ENCODE measurements at regions not wholly inside any gene's neighbourhood (a gene's known extent, or its start where the extent isn't known, plus 50 kb on each side); places are given as distances from the start of the nearest gene placed in this dataset.

DNA sequence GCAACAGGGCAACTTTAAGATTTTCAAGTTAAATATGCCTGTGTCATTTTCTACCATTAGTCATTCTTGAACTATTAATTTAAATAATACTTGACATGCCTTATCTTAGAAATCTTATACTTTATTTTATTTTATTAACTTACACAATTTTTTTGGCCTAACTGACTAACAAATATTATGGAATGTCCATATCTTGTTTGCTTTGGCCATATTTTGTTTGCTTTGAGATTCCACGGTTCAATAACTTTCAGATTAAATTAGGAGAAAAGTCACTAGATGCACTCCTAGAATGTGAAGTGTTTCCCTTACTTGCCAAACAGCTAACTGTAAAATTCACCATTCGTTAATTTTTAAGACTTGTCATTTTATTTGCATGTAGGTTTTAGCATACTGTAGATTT is 684.0 kb upstream of the MANEA start:
- no TSS peak for BruUV-seq (replicated peaks)
- Histone ChIP-seq H3K4me1 (ENCODE audit: control insufficient read depth in 1 of 2, insufficient read depth in 2 of 2, low read length in 2 of 2) (no peaks in the 10 kb centered on the region), H3K27ac (ENCODE audit: low read depth, low read length) (no peak overlapping the region), H3K79me2 (ENCODE audit: insufficient read depth, low read length) (no peaks in the 10 kb centered on the region), H3K27me3 (ENCODE audit: insufficient read depth, low read length) (no peaks in the 10 kb centered on the region), H3K36me3 (ENCODE audit: control insufficient read depth in 1 of 2, insufficient read depth in 2 of 2, low read length in 2 of 2) (no peaks in the 10 kb centered on the region), H3K4me2 (ENCODE audit: low read length) (no peak overlapping the region), H3K9me2 (ENCODE audit: insufficient read depth) (no peaks in the 10 kb centered on the region), H3K9me3 (ENCODE audit: control insufficient read depth in 1 of 2, insufficient read depth in 1 of 2, low read depth in 1 of 2, low read length in 2 of 2) (peaks cover 0 to 3% of the 10 kb centered on the region in 2 experiments; a peak in 1 of 4 replicates), H3K9ac (ENCODE audit: low read length) (no peak overlapping the region), H4K20me1 (ENCODE audit: insufficient read depth) (no peaks in the 10 kb centered on the region), H2AFZ (ENCODE audit: low read depth, low read length, poor library complexity, severe bottlenecking) (no peak overlapping the region), H3K4me3 (replicated peaks in 1 of 2; ENCODE audit: low read depth in 1 of 2, low read length in 2 of 2) (no peak overlapping the region)
- DNase-seq (ENCODE audit: low read depth, low spot score) (no peak), ATAC-seq (no peak)
- ChIA-PET RAD21 (ENCODE audit: low non-redundant PET in 1 of 2, low total read pairs in 2 of 2, uncharacterized antibody in 2 of 2, unreplicated experiment in 2 of 2) (no interaction called here), CTCF (no interaction called here), POLR2A (no interaction called here)
- no peak for TF ChIP-seq POLR2A (IDR thresholded peaks at IDR 0.05; ENCODE audit: borderline replicate concordance, extremely low read depth, insufficient read depth, insufficient read length)
- no peak for TF ChIP-seq ELF1 (IDR thresholded peaks at IDR 0.05; ENCODE audit: borderline replicate concordance, low read depth)
- no peak for TF ChIP-seq EZH2phosphoT487 (IDR thresholded peaks at IDR 0.05; ENCODE audit: borderline replicate concordance)
- TF ChIP-seq ZNF274 (IDR thresholded peaks at IDR 0.05; ENCODE audit: low read depth, low read length): no peak
- no peak for TF ChIP-seq TCF7L2 (IDR thresholded peaks at IDR 0.05; ENCODE audit: borderline replicate concordance, extremely low read depth, insufficient read depth, insufficient read length)
- TF ChIP-seq, protein P1, sequence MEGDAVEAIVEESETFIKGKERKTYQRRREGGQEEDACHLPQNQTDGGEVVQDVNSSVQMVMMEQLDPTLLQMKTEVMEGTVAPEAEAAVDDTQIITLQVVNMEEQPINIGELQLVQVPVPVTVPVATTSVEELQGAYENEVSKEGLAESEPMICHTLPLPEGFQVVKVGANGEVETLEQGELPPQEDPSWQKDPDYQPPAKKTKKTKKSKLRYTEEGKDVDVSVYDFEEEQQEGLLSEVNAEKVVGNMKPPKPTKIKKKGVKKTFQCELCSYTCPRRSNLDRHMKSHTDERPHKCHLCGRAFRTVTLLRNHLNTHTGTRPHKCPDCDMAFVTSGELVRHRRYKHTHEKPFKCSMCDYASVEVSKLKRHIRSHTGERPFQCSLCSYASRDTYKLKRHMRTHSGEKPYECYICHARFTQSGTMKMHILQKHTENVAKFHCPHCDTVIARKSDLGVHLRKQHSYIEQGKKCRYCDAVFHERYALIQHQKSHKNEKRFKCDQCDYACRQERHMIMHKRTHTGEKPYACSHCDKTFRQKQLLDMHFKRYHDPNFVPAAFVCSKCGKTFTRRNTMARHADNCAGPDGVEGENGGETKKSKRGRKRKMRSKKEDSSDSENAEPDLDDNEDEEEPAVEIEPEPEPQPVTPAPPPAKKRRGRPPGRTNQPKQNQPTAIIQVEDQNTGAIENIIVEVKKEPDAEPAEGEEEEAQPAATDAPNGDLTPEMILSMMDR (IDR thresholded peaks at IDR 0.05 in 2 of 3, conservative IDR thresholded peaks at IDR 0.05 in 1 of 3; ENCODE audit: borderline replicate concordance in 1 of 3, insufficient read depth in 1 of 3, low read depth in 2 of 3, low read length in 2 of 3): no peak
- no peak for TF ChIP-seq SP1 (IDR thresholded peaks at IDR 0.05; ENCODE audit: low read depth)
- no peak for TF ChIP-seq EZH2 (IDR thresholded peaks at IDR 0.05)
- TF ChIP-seq YY1 (IDR thresholded peaks at IDR 0.05; ENCODE audit: extremely low read depth, insufficient replicate concordance, low read depth, low read length): no peak
- no peak for TF ChIP-seq FOSL1 (IDR thresholded peaks at IDR 0.05; ENCODE audit: low read depth)
- TF ChIP-seq, protein P2, sequence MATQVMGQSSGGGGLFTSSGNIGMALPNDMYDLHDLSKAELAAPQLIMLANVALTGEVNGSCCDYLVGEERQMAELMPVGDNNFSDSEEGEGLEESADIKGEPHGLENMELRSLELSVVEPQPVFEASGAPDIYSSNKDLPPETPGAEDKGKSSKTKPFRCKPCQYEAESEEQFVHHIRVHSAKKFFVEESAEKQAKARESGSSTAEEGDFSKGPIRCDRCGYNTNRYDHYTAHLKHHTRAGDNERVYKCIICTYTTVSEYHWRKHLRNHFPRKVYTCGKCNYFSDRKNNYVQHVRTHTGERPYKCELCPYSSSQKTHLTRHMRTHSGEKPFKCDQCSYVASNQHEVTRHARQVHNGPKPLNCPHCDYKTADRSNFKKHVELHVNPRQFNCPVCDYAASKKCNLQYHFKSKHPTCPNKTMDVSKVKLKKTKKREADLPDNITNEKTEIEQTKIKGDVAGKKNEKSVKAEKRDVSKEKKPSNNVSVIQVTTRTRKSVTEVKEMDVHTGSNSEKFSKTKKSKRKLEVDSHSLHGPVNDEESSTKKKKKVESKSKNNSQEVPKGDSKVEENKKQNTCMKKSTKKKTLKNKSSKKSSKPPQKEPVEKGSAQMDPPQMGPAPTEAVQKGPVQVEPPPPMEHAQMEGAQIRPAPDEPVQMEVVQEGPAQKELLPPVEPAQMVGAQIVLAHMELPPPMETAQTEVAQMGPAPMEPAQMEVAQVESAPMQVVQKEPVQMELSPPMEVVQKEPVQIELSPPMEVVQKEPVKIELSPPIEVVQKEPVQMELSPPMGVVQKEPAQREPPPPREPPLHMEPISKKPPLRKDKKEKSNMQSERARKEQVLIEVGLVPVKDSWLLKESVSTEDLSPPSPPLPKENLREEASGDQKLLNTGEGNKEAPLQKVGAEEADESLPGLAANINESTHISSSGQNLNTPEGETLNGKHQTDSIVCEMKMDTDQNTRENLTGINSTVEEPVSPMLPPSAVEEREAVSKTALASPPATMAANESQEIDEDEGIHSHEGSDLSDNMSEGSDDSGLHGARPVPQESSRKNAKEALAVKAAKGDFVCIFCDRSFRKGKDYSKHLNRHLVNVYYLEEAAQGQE (IDR thresholded peaks at IDR 0.05; ENCODE audit: low read depth): no peak
- TF ChIP-seq CBX3 (IDR thresholded peaks at IDR 0.05; ENCODE audit: low read depth): no peak
- TF ChIP-seq, protein P3, sequence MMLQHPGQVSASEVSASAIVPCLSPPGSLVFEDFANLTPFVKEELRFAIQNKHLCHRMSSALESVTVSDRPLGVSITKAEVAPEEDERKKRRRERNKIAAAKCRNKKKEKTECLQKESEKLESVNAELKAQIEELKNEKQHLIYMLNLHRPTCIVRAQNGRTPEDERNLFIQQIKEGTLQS (IDR thresholded peaks at IDR 0.05): no peak
- no peak for TF ChIP-seq RAD21 (IDR thresholded peaks at IDR 0.05; ENCODE audit: low read depth)
- no peak for TF ChIP-seq SIN3A (IDR thresholded peaks at IDR 0.05; ENCODE audit: low read depth)
- no peak for TF ChIP-seq MAX (IDR thresholded peaks at IDR 0.05)
- no peak for TF ChIP-seq POLR2AphosphoS5 (IDR thresholded peaks at IDR 0.05; ENCODE audit: low read depth, low read length)
- TF ChIP-seq ZFX (IDR thresholded peaks at IDR 0.05): no peak
- TF ChIP-seq SRF (IDR thresholded peaks at IDR 0.05; ENCODE audit: low read depth): no peak
- TF ChIP-seq, protein P4, sequence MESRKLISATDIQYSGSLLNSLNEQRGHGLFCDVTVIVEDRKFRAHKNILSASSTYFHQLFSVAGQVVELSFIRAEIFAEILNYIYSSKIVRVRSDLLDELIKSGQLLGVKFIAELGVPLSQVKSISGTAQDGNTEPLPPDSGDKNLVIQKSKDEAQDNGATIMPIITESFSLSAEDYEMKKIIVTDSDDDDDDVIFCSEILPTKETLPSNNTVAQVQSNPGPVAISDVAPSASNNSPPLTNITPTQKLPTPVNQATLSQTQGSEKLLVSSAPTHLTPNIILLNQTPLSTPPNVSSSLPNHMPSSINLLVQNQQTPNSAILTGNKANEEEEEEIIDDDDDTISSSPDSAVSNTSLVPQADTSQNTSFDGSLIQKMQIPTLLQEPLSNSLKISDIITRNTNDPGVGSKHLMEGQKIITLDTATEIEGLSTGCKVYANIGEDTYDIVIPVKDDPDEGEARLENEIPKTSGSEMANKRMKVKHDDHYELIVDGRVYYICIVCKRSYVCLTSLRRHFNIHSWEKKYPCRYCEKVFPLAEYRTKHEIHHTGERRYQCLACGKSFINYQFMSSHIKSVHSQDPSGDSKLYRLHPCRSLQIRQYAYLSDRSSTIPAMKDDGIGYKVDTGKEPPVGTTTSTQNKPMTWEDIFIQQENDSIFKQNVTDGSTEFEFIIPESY (IDR thresholded peaks at IDR 0.05; ENCODE audit: extremely low read depth, insufficient replicate concordance, low read length): no peak
- intact Hi-C loops (cut with micrococcal nuclease): no loop called here

All from HCT116 (cell line).